NB4 (cell line): ENCODE measurements at regions not wholly inside any gene's neighbourhood (a gene's known extent, or its start where the extent isn't known, plus 50 kb on each side); places are given as distances from the start of the nearest gene placed in this dataset.

Experiments used
- DNase-seq: peaks from one replicate; pipeline ENCODE4 v3.0.0; 2010; ENCODE audit warnings: low read depth
- H3K4me3 ChIP-seq: one replicate; pipeline ENCODE4 v1.5.1; 2011; ENCODE audit warnings: mild to moderate bottlenecking, low read depth, low read length, moderate library complexity
- MAX ChIP-seq: IDR thresholded peaks from 2 replicates; pipeline ENCODE4 v1.6.1; 2011; ENCODE audit warnings: low read depth, low read length
- MYC ChIP-seq: IDR thresholded peaks from 2 replicates; pipeline ENCODE4 v1.6.1; 2011; ENCODE audit warnings: low read depth, low read length
- POLR2A ChIP-seq: IDR thresholded peaks from 2 replicates; pipeline ENCODE4 v1.6.1; 2011; ENCODE audit warnings: mild to moderate bottlenecking; ENCODE audit not compliant: insufficient read length; ENCODE audit errors: extremely low read depth
- TF ChIP-seq, protein P1 (sequence below): IDR thresholded peaks from one replicate; pipeline ENCODE4 v1.5.1; 2012; ENCODE audit warnings: low read depth, low read length

DNA sequence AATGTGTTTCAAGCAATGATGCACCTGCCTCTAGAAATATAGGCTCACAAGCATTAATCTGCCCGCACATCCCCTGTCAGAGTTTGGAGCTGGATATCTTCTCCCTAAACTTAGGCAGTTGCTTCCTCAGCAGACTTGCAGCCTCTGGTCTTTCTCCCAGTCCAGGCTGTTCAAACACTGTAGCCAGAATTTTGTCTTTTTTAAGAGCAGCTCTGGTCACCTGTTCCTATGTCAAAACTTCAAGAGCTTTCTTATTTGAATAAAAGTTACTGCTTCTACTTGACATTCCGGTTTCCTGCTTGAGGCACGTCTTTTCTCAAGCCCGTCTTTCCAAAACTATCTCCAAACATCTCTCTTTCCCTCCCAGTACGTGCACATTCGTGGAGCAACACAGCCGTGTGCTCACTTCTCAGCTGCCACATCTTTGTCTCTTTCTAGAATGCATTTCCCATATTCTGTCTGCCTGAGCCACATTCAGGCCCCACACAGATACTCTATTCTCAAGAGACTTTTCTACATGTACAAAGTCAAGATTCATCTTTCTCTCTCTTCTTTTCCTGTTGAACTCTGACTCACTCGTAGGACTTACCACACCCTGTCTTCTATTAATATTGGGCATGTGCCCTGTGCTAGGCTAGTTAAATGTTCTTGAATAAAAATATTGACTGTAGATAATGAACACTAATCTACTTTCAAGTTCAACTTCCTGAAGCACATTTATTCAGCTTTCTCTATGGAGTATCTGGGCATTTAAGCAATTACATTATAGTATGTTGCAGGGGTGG, 307.7 kb upstream of the SOX2 start:
- TF ChIP-seq, protein P1, sequence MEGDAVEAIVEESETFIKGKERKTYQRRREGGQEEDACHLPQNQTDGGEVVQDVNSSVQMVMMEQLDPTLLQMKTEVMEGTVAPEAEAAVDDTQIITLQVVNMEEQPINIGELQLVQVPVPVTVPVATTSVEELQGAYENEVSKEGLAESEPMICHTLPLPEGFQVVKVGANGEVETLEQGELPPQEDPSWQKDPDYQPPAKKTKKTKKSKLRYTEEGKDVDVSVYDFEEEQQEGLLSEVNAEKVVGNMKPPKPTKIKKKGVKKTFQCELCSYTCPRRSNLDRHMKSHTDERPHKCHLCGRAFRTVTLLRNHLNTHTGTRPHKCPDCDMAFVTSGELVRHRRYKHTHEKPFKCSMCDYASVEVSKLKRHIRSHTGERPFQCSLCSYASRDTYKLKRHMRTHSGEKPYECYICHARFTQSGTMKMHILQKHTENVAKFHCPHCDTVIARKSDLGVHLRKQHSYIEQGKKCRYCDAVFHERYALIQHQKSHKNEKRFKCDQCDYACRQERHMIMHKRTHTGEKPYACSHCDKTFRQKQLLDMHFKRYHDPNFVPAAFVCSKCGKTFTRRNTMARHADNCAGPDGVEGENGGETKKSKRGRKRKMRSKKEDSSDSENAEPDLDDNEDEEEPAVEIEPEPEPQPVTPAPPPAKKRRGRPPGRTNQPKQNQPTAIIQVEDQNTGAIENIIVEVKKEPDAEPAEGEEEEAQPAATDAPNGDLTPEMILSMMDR = no peak
- no peak for TF ChIP-seq MAX
- no peak for TF ChIP-seq MYC
- no peak for TF ChIP-seq POLR2A
- no peak for DNase-seq

GRCh38 chr3:181402347-181402746, 309.4 kb upstream of the SOX2 start:
- DNase-seq = no peak
- H3K4me3 ChIP-seq = no peak overlapping the region
- TF ChIP-seq, protein P1 = no peak
- TF ChIP-seq POLR2A = no peak
- TF ChIP-seq MYC = no peak
- no peak for TF ChIP-seq MAX

More for the DNA sequence above, 307.7 kb upstream of the SOX2 start:
- H3K4me3 ChIP-seq = no peak overlapping the region

- DNase-seq = no peak
- TF ChIP-seq MAX (peak; percentile 52), POLR2A (no peak), MYC (no peak)
- TF ChIP-seq, protein P1 = no peak
- no peak overlapping the region for H3K4me3 ChIP-seq
Observed at GRCh38 chr3:181384970-181385369, 326.8 kb upstream of the SOX2 start.

DNA sequence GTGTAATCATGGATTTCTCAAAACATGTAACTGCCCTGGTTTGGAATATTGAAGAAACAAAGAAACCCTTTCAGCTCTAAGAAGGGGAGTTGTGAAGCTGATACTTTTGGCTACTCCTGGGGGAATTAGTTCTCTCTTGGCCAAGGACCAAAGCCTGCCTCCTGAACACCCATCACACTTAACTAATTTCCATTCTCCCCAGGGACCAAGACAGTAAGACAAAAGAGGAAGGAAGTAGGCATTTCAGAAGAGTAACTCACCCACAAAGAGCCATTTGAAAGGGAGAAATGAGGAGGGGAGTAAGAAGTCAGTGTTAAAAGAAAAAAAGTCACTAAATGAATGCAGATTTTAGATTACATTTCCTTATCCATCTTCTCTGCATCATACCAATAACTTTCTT, 328.0 kb upstream of the SOX2 start:
- peak; percentile 59 for DNase-seq
- no peak overlapping the region for H3K4me3 ChIP-seq
- no peak for TF ChIP-seq MAX
- no peak for TF ChIP-seq POLR2A
- TF ChIP-seq, protein P1 = no peak
- no peak for TF ChIP-seq MYC

DNA sequence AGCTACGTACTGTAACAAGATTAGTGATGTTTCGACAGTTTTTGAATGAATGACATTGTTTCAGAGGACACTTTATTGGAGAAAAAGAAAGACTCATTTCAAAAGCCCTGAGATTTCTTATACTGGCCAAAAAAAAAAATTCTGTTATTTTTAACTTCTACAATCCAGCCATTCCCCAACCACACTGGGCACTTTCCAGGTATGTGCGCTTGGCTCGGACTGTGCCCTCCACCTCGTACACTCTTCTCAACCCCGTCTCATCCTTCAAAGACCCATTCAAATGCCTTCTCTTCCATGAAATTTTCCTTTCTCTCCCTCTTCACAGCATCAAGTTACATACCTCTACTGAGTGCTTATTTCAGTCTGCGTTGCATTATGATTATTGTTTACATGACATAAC, 328.5 kb upstream of the SOX2 start:
- DNase-seq = no peak
- no peak overlapping the region for H3K4me3 ChIP-seq
- no peak for TF ChIP-seq MYC
- TF ChIP-seq, protein P1 = no peak
- TF ChIP-seq MAX = no peak
- no peak for TF ChIP-seq POLR2A
